ENCODE measurements at regions not wholly inside any gene's neighbourhood (a gene's known extent, or its start where the extent isn't known, plus 50 kb on each side); places are given as distances from the start of the nearest gene placed in this dataset.
A peak's percentile ranks its signal among the peaks of the same experiment; 100 is the strongest.

GRCh38 chr7:52727632-52728031 lies 307.8 kb upstream of the POM121L12 start:
- in situ Hi-C loops (cut with HindIII; ENCODE audit: low pct_ligation_motif_present, low pct_unique_long_range_greater_than_20kb, low sequenced_read_pairs): no loop called here
- DNase-seq: no peak

GRCh38 chr7:52726986-52727385 lies 308.4 kb upstream of the POM121L12 start:
- DNase-seq: no peak
- in situ Hi-C loops (cut with HindIII; ENCODE audit: low pct_ligation_motif_present, low pct_unique_long_range_greater_than_20kb, low sequenced_read_pairs): no loop called here

GRCh38 chr7:52726493-52726892 lies 308.9 kb upstream of the POM121L12 start:
- no peak for DNase-seq
- in situ Hi-C loops (cut with HindIII; ENCODE audit: low pct_ligation_motif_present, low pct_unique_long_range_greater_than_20kb, low sequenced_read_pairs): no loop called here

- no peak for DNase-seq
- in situ Hi-C loops (cut with HindIII; ENCODE audit: low pct_ligation_motif_present, low pct_unique_long_range_greater_than_20kb, low sequenced_read_pairs): no loop called here
Measured at GRCh38 chr7:52723606-52724005, 311.8 kb upstream of the POM121L12 start.

- in situ Hi-C loops (cut with HindIII; ENCODE audit: low pct_ligation_motif_present, low pct_unique_long_range_greater_than_20kb, low sequenced_read_pairs): no loop called here
- DNase-seq: no peak
Measured at GRCh38 chr7:52720856-52721255, 314.6 kb upstream of the POM121L12 start.

- in situ Hi-C loops (cut with HindIII; ENCODE audit: low pct_ligation_motif_present, low pct_unique_long_range_greater_than_20kb, low sequenced_read_pairs): no loop called here
- no peak for DNase-seq
Measured at GRCh38 chr7:52719677-52720076, 315.8 kb upstream of the POM121L12 start.

GRCh38 chr7:52715701-52716100 lies 319.7 kb upstream of the POM121L12 start:
- DNase-seq: peak; percentile 63

GRCh38 chr7:52712938-52713337 lies 322.5 kb upstream of the POM121L12 start:
- no peak for DNase-seq
- in situ Hi-C loops (cut with HindIII; ENCODE audit: low pct_ligation_motif_present, low pct_unique_long_range_greater_than_20kb, low sequenced_read_pairs): no loop called here

More at GRCh38 chr7:52715701-52716100, 319.7 kb upstream of the POM121L12 start:
- in situ Hi-C loops (cut with HindIII; ENCODE audit: low pct_ligation_motif_present, low pct_unique_long_range_greater_than_20kb, low sequenced_read_pairs): no loop called here

GRCh38 chr7:52711951-52712350 lies 323.5 kb upstream of the POM121L12 start:
- in situ Hi-C loops (cut with HindIII; ENCODE audit: low pct_ligation_motif_present, low pct_unique_long_range_greater_than_20kb, low sequenced_read_pairs): no loop called here
- DNase-seq: no peak

- in situ Hi-C loops (cut with HindIII; ENCODE audit: low pct_ligation_motif_present, low pct_unique_long_range_greater_than_20kb, low sequenced_read_pairs): no loop called here
- DNase-seq: no peak
Measured at GRCh38 chr7:52708846-52709245, 326.6 kb upstream of the POM121L12 start.

GRCh38 chr7:52705768-52706167 lies 329.7 kb upstream of the POM121L12 start:
- no peak for DNase-seq
- in situ Hi-C loops (cut with HindIII; ENCODE audit: low pct_ligation_motif_present, low pct_unique_long_range_greater_than_20kb, low sequenced_read_pairs): no loop called here

- in situ Hi-C loops (cut with HindIII; ENCODE audit: low pct_ligation_motif_present, low pct_unique_long_range_greater_than_20kb, low sequenced_read_pairs): no loop called here
- no peak for DNase-seq
Measured at GRCh38 chr7:52700349-52700748, 335.1 kb upstream of the POM121L12 start.

- in situ Hi-C loops (cut with HindIII; ENCODE audit: low pct_ligation_motif_present, low pct_unique_long_range_greater_than_20kb, low sequenced_read_pairs): no loop called here
- DNase-seq: no peak
Measured at GRCh38 chr7:52695973-52696595, 339.3 kb upstream of the POM121L12 start.

- in situ Hi-C loops (cut with HindIII; ENCODE audit: low pct_ligation_motif_present, low pct_unique_long_range_greater_than_20kb, low sequenced_read_pairs): no loop called here
- no peak for DNase-seq
Measured at GRCh38 chr7:52691257-52691656, 344.2 kb upstream of the POM121L12 start.

GRCh38 chr7:52689912-52690311 lies 345.5 kb upstream of the POM121L12 start:
- in situ Hi-C loops (cut with HindIII; ENCODE audit: low pct_ligation_motif_present, low pct_unique_long_range_greater_than_20kb, low sequenced_read_pairs): no loop called here

GRCh38 chr7:52685333-52685732 lies 350.1 kb upstream of the POM121L12 start:
- in situ Hi-C loops (cut with HindIII; ENCODE audit: low pct_ligation_motif_present, low pct_unique_long_range_greater_than_20kb, low sequenced_read_pairs): no loop called here
- no peak for DNase-seq

More at GRCh38 chr7:52689912-52690311, 345.5 kb upstream of the POM121L12 start:
- no peak for DNase-seq

- in situ Hi-C loops (cut with HindIII; ENCODE audit: low pct_ligation_motif_present, low pct_unique_long_range_greater_than_20kb, low sequenced_read_pairs): no loop called here
- DNase-seq: no peak
Measured at GRCh38 chr7:52684388-52684787, 351.0 kb upstream of the POM121L12 start.

GRCh38 chr7:52682993-52683392 lies 352.4 kb upstream of the POM121L12 start:
- DNase-seq: no peak
- in situ Hi-C loops (cut with HindIII; ENCODE audit: low pct_ligation_motif_present, low pct_unique_long_range_greater_than_20kb, low sequenced_read_pairs): no loop called here

GRCh38 chr7:52670608-52671225 lies 364.7 kb upstream of the POM121L12 start:
- no peak for DNase-seq
- in situ Hi-C loops (cut with HindIII; ENCODE audit: low pct_ligation_motif_present, low pct_unique_long_range_greater_than_20kb, low sequenced_read_pairs): no loop called here

- in situ Hi-C loops (cut with HindIII; ENCODE audit: low pct_ligation_motif_present, low pct_unique_long_range_greater_than_20kb, low sequenced_read_pairs): no loop called here
- DNase-seq: no peak
Measured at GRCh38 chr7:52669031-52669430, 366.4 kb upstream of the POM121L12 start.

All from ACHN (cell line).